Endothelial cell of umbilical vein (primary cell): ENCODE measurements at regions not wholly inside any gene's neighbourhood (a gene's known extent, or its start where the extent isn't known, plus 50 kb on each side); places are given as distances from the start of the nearest gene placed in this dataset.
A peak's percentile ranks its signal among the peaks of the same experiment; 100 is the strongest.

Experiments
- BruUV-seq: library from RNA; stranded (reverse); fragments of 400-500 nt; replicated peaks from 2 replicates; lab custom pipeline; 2021; lab: Mats Ljungman, UMichigan
- CTCF ChIA-PET: fragments of 300-600, 350-600 bp; sonication (Branson Sonifier 250); formaldehyde crosslinking; loops from one replicate; lab custom pipeline; 2021; ENCODE audit warnings: antibody characterized with exemption, inconsistent platforms; lab: Charles Lee
- POLR2A ChIA-PET: fragments of 300-600, 350-600 bp; sonication (Branson Sonifier 250); formaldehyde crosslinking; loops from one replicate; lab custom pipeline; 2021; ENCODE audit warnings: antibody characterized with exemption, inconsistent platforms; lab: Charles Lee
- DNase-seq: peaks from one replicate; pipeline ENCODE4 v3.0.0-alpha.2; 2011; ENCODE audit warnings: low read depth, low spot score
- FAIRE-seq: peaks from 2 replicates; lab custom pipeline; 2011; peaks lifted over from hg19 to GRCh38; lab: Jason Lieb, UNC
- H2AFZ ChIP-seq: 2 replicates; pipeline ENCODE4 v1.6.0; 2012; ENCODE audit warnings: low read depth, low read length, control low read depth, inconsistent platforms
- H3K27ac ChIP-seq: 2 replicates; pipeline ENCODE4 v1.5.1; 2011; ENCODE audit warnings: low read depth, mild to moderate bottlenecking, control low read depth, low read length, moderate library complexity; ENCODE audit not compliant: insufficient read depth
- H3K27me3 ChIP-seq, 2 experiments: 2 replicates each; pipeline versions ENCODE4 v1.6.0 to v1.6.1; 2011; ENCODE audit warnings: low read length in 2 of 2, mixed read lengths in 1 of 2; ENCODE audit not compliant: control insufficient read depth in 2 of 2, insufficient read depth in 2 of 2
- H3K36me3 ChIP-seq, 2 experiments: 2 replicates in 1 of 2; 3 replicates in 1 of 2; pipeline ENCODE4 v1.5.1; 2011; ENCODE audit warnings: low read length in 2 of 2, mild to moderate bottlenecking in 1 of 2, moderate library complexity in 1 of 2; ENCODE audit not compliant: control insufficient read depth in 2 of 2, insufficient read depth in 2 of 2; ENCODE audit errors: extremely low read depth in 1 of 2
- H3K4me1 ChIP-seq: 3 replicates; pipeline ENCODE4 v1.5.1; 2011; ENCODE audit warnings: mild to moderate bottlenecking, low read length; ENCODE audit not compliant: control insufficient read depth, insufficient read depth; ENCODE audit errors: extremely low read depth
- H3K4me2 ChIP-seq: 2 replicates; pipeline ENCODE4 v1.6.1; 2011; ENCODE audit warnings: low read length, control low read depth, mixed read lengths; ENCODE audit not compliant: insufficient read depth
- H3K4me3 ChIP-seq, 3 experiments: fragments of 200-600 bp in 1 of 3; sonication (generic), shearing (Covaris generic) in 1 of 3; replicated peaks in 1 of 3; 2 replicates each; pipeline ENCODE4 v1.5.1; 2011 to 2016; ENCODE audit warnings: control low read depth in 3 of 3, low read length in 3 of 3, mild to moderate bottlenecking in 2 of 3, inconsistent platforms in 1 of 3, low read depth in 1 of 3, moderate library complexity in 1 of 3; ENCODE audit not compliant: insufficient read depth in 1 of 3
- H3K79me2 ChIP-seq: 2 replicates; pipeline ENCODE4 v1.6.0; 2012; ENCODE audit warnings: low read length, inconsistent platforms; ENCODE audit not compliant: control insufficient read depth, insufficient read depth
- H3K9ac ChIP-seq: replicated peaks from 2 replicates; pipeline ENCODE3; 2011; ENCODE audit warnings: low read length, control low read depth; ENCODE audit not compliant: insufficient read depth; ENCODE audit errors: extremely low read depth
- H3K9me1 ChIP-seq: replicated peaks from 3 replicates; pipeline ENCODE4 v1.6.0; 2011; ENCODE audit warnings: mild to moderate bottlenecking, low read length; ENCODE audit not compliant: control insufficient read depth, insufficient read depth; ENCODE audit errors: extremely low read depth
- H3K9me3 ChIP-seq: replicated peaks from 2 replicates; pipeline ENCODE4 v1.5.1; 2012; ENCODE audit warnings: low read length, inconsistent platforms; ENCODE audit not compliant: control insufficient read depth, insufficient read depth
- H4K20me1 ChIP-seq: replicated peaks from 2 replicates; pipeline ENCODE3; 2011; ENCODE audit warnings: mild to moderate bottlenecking, low read length; ENCODE audit not compliant: control insufficient read depth, insufficient read depth; ENCODE audit errors: extremely low read depth
- EZH2 ChIP-seq: IDR thresholded peaks from 2 replicates; pipeline ENCODE4 v1.6.1; 2012; ENCODE audit warnings: borderline replicate concordance, low read depth, mild to moderate bottlenecking, moderate library complexity, low read length, inconsistent platforms; ENCODE audit not compliant: severe bottlenecking
- FOS ChIP-seq: IDR thresholded peaks from 2 replicates; pipeline ENCODE4 v1.6.1; 2011; ENCODE audit warnings: mild to moderate bottlenecking, low read length, moderate library complexity, borderline replicate concordance; ENCODE audit not compliant: insufficient read depth
- GATA2 ChIP-seq: IDR thresholded peaks from 2 replicates; pipeline ENCODE4 v1.7.0; 2011; ENCODE audit warnings: low read depth, mild to moderate bottlenecking, moderate library complexity, mixed read lengths, low read length; ENCODE audit not compliant: insufficient read length, insufficient read depth
- JUN ChIP-seq: IDR thresholded peaks from 2 replicates; pipeline ENCODE4 v1.6.1; 2011; ENCODE audit warnings: borderline replicate concordance, low read depth; ENCODE audit not compliant: insufficient read length, insufficient read depth
- MYC ChIP-seq: IDR thresholded peaks from one replicate; pipeline ENCODE4 v1.6.1; 2011; ENCODE audit warnings: mild to moderate bottlenecking, low read depth, low read length
- POLR2A ChIP-seq: IDR thresholded peaks from 2 replicates; pipeline ENCODE4 v1.6.1; 2012; ENCODE audit warnings: low read depth, mild to moderate bottlenecking, control low read depth, low read length
- POLR2AphosphoS5 ChIP-seq: IDR thresholded peaks from 2 replicates; pipeline ENCODE4 v1.6.1; 2012; ENCODE audit warnings: low read depth, mild to moderate bottlenecking, control low read depth, low read length, moderate library complexity; ENCODE audit not compliant: insufficient read depth
- dilution Hi-C: fragments of 300-500 bp; cut with MboI; formaldehyde crosslinking; loops from one replicate; pipeline ENCODE4 v1.15.0; 2019; ENCODE audit warnings: low sequenced_read_pairs; ENCODE audit not compliant: extremely low pct_ligation_motif_present
- intact Hi-C: fragments of 100-400 bp; cut with micrococcal nuclease; formaldehyde crosslinking; loops from one replicate; pipeline ENCODE4 v1.10.0; 2022
- TF ChIP-seq, protein P1 (sequence below), 2 donors: IDR thresholded peaks; 1 replicate in 1 of 2; 2 replicates in 1 of 2; pipeline ENCODE4 v1.5.1; 2011; ENCODE audit warnings: low read length in 2 of 2, mild to moderate bottlenecking in 2 of 2, moderate library complexity in 2 of 2, control low read depth in 1 of 2, inconsistent platforms in 1 of 2, low read depth in 1 of 2; ENCODE audit not compliant: insufficient read depth in 1 of 2; ENCODE audit errors: extremely low read depth in 1 of 2
- TF ChIP-seq, protein P2 (sequence below): IDR thresholded peaks from 2 replicates; pipeline ENCODE4 v1.6.1; 2011; ENCODE audit not compliant: insufficient read depth, insufficient read length

DNA sequence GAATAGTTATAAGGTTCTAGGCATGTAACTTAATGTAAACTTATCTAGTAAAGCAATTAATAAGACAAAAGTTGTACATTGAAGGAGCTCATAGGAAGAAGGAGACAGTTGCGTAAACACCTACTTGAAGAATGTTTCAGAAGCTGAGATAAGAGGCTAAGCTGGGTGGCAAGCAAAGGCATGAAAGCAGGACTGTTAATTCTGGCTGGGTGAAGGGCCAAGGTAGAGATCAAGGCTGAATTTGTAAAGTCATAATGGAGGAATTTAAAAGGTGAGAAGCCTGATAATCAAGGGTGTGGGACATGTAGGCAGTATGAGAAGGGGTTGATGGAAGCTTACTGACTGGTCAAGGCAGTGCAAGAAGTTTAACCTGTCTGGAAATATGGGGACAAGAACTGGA lies 80.4 kb upstream of the TGFBR2 start:
- no peak overlapping the region for H3K9ac ChIP-seq

DNA sequence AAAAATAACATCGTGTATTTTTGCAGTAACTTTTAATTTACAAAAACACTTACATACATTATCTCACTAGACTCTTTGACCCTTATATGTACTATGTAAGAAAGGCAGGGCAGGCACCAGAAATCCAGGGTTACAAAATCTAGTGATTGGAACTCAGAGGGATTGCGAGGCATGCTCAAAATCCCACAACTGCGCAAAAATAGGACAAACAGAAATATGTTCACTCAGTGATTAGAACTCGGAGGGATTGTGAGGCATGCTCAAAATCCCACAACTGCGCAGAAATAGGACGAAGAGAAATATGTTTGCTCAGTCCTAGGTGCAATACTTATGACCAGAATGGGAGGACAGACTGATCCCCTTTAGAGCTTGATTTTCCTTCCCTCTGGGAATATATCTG lies 79.2 kb upstream of the TGFBR2 start:
- no peak for FAIRE-seq
- BruUV-seq, result TSS peak; percentile 92
- Histone ChIP-seq H3K4me2 (peak overlapping the region; percentile 60), H3K9ac (peak overlapping the region; percentile 56), H4K20me1 (no peaks in the 10 kb centered on the region), H3K4me3 (peak overlapping the region in 1 of 3 experiments; percentile 2), H3K27ac (peak overlapping the region; percentile 90), H3K4me1 (peaks cover 28% of the 10 kb centered on the region), H3K36me3 (no peaks in the 10 kb centered on the region), H3K79me2 (no peaks in the 10 kb centered on the region), H3K9me3 (no peaks in the 10 kb centered on the region), H3K9me1 (no peaks in the 10 kb centered on the region), H3K27me3 (no peaks in the 10 kb centered on the region), H2AFZ (peak overlapping the region; percentile 60)
- intact Hi-C loops (no loop called here), dilution Hi-C loops (no loop called here)
- TF ChIP-seq, protein P1, sequence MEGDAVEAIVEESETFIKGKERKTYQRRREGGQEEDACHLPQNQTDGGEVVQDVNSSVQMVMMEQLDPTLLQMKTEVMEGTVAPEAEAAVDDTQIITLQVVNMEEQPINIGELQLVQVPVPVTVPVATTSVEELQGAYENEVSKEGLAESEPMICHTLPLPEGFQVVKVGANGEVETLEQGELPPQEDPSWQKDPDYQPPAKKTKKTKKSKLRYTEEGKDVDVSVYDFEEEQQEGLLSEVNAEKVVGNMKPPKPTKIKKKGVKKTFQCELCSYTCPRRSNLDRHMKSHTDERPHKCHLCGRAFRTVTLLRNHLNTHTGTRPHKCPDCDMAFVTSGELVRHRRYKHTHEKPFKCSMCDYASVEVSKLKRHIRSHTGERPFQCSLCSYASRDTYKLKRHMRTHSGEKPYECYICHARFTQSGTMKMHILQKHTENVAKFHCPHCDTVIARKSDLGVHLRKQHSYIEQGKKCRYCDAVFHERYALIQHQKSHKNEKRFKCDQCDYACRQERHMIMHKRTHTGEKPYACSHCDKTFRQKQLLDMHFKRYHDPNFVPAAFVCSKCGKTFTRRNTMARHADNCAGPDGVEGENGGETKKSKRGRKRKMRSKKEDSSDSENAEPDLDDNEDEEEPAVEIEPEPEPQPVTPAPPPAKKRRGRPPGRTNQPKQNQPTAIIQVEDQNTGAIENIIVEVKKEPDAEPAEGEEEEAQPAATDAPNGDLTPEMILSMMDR (IDR thresholded peaks at IDR 0.05; ENCODE audit: extremely low read depth in 1 of 2, insufficient read depth in 1 of 2, low read depth in 1 of 2, low read length in 2 of 2), result no peak
- TF ChIP-seq POLR2AphosphoS5, result no peak
- TF ChIP-seq GATA2, result no peak
- TF ChIP-seq POLR2A, result no peak
- TF ChIP-seq, protein P2, sequence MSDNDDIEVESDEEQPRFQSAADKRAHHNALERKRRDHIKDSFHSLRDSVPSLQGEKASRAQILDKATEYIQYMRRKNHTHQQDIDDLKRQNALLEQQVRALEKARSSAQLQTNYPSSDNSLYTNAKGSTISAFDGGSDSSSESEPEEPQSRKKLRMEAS, result no peak
- TF ChIP-seq MYC, result no peak
- no peak for TF ChIP-seq FOS
- no peak for TF ChIP-seq JUN
- TF ChIP-seq EZH2, result no peak
- CTCF ChIA-PET, result interaction anchor here (0.9 to 2.4 kb wide), 9 partner anchors 10 to 485 kb away, joined by 3 to 13 read pairs (median 4); partner anchors contain the start of gene TGFBR2
- POLR2A ChIA-PET, result interaction anchor here (1.2 kb wide), 1 partner anchor 79 kb away, joined by 5 read pairs; the partner anchor contains the start of gene TGFBR2
- no peak for DNase-seq

More for the DNA sequence above, 80.4 kb upstream of the TGFBR2 start:
- intact Hi-C loops, result no loop called here
- POLR2A ChIA-PET, result no interaction called here
- H3K36me3 ChIP-seq, result no peaks in the 10 kb centered on the region
- H3K79me2 ChIP-seq, result no peaks in the 10 kb centered on the region
- no peaks in the 10 kb centered on the region for H4K20me1 ChIP-seq
- H3K9me3 ChIP-seq, result no peaks in the 10 kb centered on the region
- no peak overlapping the region for H3K4me2 ChIP-seq
- no peak overlapping the region for H3K4me3 ChIP-seq
- H3K9me1 ChIP-seq, result no peaks in the 10 kb centered on the region
- DNase-seq (no peak), FAIRE-seq (no peak)
- TF ChIP-seq, protein P1 (IDR thresholded peaks at IDR 0.05; ENCODE audit: extremely low read depth in 1 of 2, insufficient read depth in 1 of 2, low read depth in 1 of 2, low read length in 2 of 2), result no peak
- H3K27ac ChIP-seq, result no peak overlapping the region
- H3K4me1 ChIP-seq, result peaks cover 34% of the 10 kb centered on the region
- CTCF ChIA-PET, result interaction anchor here (1.6 to 2.0 kb wide), 2 partner anchors 14 to 156 kb away, joined by 4 to 6 read pairs; no protein-coding TSS in a partner anchor
- H3K27me3 ChIP-seq, result no peaks in the 10 kb centered on the region
- no peak overlapping the region for H2AFZ ChIP-seq
- dilution Hi-C loops, result no loop called here
- no TSS peak for BruUV-seq
